ENCODE measurements at regions not wholly inside any gene's neighbourhood (a gene's known extent, or its start where the extent isn't known, plus 50 kb on each side); places are given as distances from the start of the nearest gene placed in this dataset.
"Not testable (repeated sequence)": the region's sequence is repeated elsewhere in the genome, so short reads cannot be mapped to it uniquely, and the experiment has no call there.

DNA sequence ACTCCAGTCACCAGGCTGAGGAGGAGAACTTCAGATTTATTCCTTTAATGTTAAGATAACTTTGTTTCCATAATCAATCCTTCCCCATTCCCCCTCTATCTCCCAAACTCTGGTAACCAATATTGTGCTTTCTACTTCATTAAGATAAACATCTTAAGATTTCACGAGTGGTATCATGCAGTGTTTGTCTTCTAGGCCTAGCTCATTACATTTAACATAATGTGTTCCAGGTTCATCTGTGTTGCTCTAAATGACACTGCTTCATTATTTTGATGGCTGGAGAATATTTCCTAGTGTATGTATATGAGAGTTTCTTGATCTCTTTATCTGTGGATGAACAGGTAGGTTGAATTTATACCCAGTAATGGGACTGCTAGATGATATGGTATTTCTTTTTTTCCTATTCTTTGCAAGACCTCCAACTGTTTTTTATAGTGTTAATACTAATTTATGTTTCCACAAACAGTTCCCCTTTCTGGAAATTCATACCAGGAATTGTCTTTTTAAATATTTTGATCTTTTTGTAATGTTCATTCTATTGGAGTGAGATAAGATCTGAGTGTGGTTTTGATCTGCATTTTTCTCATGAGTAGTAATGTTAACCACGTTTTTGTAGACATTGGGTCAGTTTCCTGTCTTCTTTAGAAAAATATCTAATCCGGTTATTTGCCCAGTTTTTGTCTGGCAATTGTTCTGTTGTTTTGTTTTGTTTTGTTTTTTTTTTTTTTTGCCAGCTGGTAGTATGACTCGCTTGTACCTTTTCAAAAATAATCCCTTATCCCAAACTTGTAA lies 97.3 kb downstream of the POTEH start:
- TF ChIP-seq, protein P1, sequence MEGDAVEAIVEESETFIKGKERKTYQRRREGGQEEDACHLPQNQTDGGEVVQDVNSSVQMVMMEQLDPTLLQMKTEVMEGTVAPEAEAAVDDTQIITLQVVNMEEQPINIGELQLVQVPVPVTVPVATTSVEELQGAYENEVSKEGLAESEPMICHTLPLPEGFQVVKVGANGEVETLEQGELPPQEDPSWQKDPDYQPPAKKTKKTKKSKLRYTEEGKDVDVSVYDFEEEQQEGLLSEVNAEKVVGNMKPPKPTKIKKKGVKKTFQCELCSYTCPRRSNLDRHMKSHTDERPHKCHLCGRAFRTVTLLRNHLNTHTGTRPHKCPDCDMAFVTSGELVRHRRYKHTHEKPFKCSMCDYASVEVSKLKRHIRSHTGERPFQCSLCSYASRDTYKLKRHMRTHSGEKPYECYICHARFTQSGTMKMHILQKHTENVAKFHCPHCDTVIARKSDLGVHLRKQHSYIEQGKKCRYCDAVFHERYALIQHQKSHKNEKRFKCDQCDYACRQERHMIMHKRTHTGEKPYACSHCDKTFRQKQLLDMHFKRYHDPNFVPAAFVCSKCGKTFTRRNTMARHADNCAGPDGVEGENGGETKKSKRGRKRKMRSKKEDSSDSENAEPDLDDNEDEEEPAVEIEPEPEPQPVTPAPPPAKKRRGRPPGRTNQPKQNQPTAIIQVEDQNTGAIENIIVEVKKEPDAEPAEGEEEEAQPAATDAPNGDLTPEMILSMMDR (IDR thresholded peaks at IDR 0.05), result not testable (repeated sequence)
- TF ChIP-seq POLR2A (IDR thresholded peaks at IDR 0.05), result not testable (repeated sequence)
